ENCODE measurements at regions not wholly inside any gene's neighbourhood (a gene's known extent, or its start where the extent isn't known, plus 50 kb on each side); places are given as distances from the start of the nearest gene placed in this dataset.

DNA sequence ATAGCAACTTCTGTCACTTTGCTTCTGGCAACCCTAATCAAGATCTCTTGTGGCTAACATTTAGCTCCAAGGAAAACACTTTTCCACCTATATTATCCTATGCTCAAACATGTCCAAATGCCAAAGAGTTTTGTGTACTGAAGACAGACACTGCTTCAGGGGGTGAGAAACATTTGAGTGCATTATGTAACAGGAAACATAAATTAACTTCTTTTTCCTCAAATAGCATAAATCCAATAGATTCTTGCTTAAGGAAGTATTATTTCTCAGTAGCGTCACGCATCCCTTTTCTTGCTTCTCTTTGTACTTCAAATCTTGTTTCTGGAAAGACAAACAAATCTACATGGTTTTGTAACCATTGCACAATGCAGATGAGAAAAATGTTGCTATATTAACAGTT is 839.1 kb downstream of the GLUD2 start:
- TF ChIP-seq, protein P1, sequence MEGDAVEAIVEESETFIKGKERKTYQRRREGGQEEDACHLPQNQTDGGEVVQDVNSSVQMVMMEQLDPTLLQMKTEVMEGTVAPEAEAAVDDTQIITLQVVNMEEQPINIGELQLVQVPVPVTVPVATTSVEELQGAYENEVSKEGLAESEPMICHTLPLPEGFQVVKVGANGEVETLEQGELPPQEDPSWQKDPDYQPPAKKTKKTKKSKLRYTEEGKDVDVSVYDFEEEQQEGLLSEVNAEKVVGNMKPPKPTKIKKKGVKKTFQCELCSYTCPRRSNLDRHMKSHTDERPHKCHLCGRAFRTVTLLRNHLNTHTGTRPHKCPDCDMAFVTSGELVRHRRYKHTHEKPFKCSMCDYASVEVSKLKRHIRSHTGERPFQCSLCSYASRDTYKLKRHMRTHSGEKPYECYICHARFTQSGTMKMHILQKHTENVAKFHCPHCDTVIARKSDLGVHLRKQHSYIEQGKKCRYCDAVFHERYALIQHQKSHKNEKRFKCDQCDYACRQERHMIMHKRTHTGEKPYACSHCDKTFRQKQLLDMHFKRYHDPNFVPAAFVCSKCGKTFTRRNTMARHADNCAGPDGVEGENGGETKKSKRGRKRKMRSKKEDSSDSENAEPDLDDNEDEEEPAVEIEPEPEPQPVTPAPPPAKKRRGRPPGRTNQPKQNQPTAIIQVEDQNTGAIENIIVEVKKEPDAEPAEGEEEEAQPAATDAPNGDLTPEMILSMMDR (optimal IDR thresholded peaks at IDR 0.05 in 1 of 3, IDR thresholded peaks at IDR 0.05 in 1 of 3, conservative IDR thresholded peaks at IDR 0.05 in 1 of 3; ENCODE audit: extremely low read depth in 1 of 3, insufficient read depth in 2 of 3, low read length in 3 of 3): no peak
- TF ChIP-seq EZH2 (IDR thresholded peaks at IDR 0.05; ENCODE audit: low read length): no peak

Data from keratinocyte (primary cell).